ENCODE measurements at regions not wholly inside any gene's neighbourhood (a gene's known extent, or its start where the extent isn't known, plus 50 kb on each side); places are given as distances from the start of the nearest gene placed in this dataset.
"Not testable (repeated sequence)": the region's sequence is repeated elsewhere in the genome, so short reads cannot be mapped to it uniquely, and the experiment has no call there.

DNA sequence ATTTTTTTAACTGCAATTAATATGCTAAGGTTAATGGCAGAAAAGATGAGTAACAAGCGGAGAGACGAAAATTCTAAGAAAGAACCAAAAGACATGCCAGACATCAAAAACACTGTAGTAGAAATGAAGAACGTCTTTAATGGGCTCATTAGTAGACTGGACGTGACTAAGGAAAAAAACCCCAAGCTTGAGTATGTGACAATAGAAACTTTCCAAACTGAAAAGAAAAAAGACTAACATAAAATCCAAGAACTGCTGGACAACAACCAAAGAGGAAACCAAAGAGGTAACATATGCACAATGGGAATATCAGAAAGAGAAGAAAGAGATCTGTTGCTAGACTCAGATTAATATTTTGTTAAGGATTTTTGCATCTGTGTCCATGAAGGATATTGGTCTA, 94.6 kb upstream of the SETMAR start:
- Histone ChIP-seq H3K79me1 (replicated peaks; ENCODE audit: low read length, poor library complexity, severe bottlenecking) (no peaks in the 10 kb centered on the region), H2AK5ac (ENCODE audit: low read length, severe bottlenecking) (no peak overlapping the region), H3K9me3 (ENCODE audit: control insufficient read depth, low read length) (peaks cover 17% of the 10 kb centered on the region), H4K91ac (ENCODE audit: low read length) (no peak overlapping the region), H3K4ac (ENCODE audit: low read depth in 1 of 2, low read length in 2 of 2) (no peak overlapping the region), H3K4me3 (ENCODE audit: insufficient read depth in 1 of 2, low read depth in 1 of 2, low read length in 2 of 2) (no peak overlapping the region), H3K27me3 (ENCODE audit: control insufficient read depth in 1 of 2, insufficient read depth in 1 of 2, low read length in 2 of 2) (no peaks in the 10 kb centered on the region), H2BK5ac (ENCODE audit: low read depth, low read length, poor library complexity, severe bottlenecking) (no peak overlapping the region), H3K4me2 (ENCODE audit: low read length, poor library complexity, severe bottlenecking) (no peak overlapping the region), H3K23ac (ENCODE audit: low read length in 2 of 2) (no peak overlapping the region), H3K18ac (ENCODE audit: low read depth in 1 of 2, low read length in 2 of 2) (no peak overlapping the region), H3K4me1 (ENCODE audit: control insufficient read depth, insufficient read depth, low read depth, low read length) (no peaks in the 10 kb centered on the region), H3K9ac (ENCODE audit: low read length) (no peak overlapping the region), H2BK12ac (ENCODE audit: low read length in 2 of 2) (no peak overlapping the region), H2AFZ (ENCODE audit: low read depth, low read length) (no peak overlapping the region), H3K27ac (ENCODE audit: low read length, poor library complexity, severe bottlenecking) (no peak overlapping the region), H2BK15ac (ENCODE audit: low read depth, poor library complexity, severe bottlenecking) (no peak overlapping the region), H3K36me3 (ENCODE audit: control insufficient read depth in 1 of 2, insufficient read depth in 2 of 2, low read depth in 1 of 2, low read length in 2 of 2) (no peaks in the 10 kb centered on the region), H2BK120ac (ENCODE audit: low read depth, low read length) (no peak overlapping the region), H3K14ac (ENCODE audit: low read length in 2 of 2) (no peak overlapping the region), H4K8ac (ENCODE audit: low read length) (no peak overlapping the region)
- no peak for DNase-seq
- no CpG with 5 or more reads among the region's 4 CpGs for WGBS

GRCh38 chr3:4211610-4212009, 91.6 kb upstream of the SETMAR start:
- 53% methylated on average over 2 of the region's 2 CpGs for WGBS
- no peak overlapping the region for H4K8ac ChIP-seq (ENCODE audit: low read length)
- H3K27me3 ChIP-seq (ENCODE audit: control insufficient read depth in 1 of 2, insufficient read depth in 1 of 2, low read length in 2 of 2) = no peaks in the 10 kb centered on the region
- no peak overlapping the region for H2AK5ac ChIP-seq (ENCODE audit: low read length, severe bottlenecking)
- H3K23ac ChIP-seq (ENCODE audit: low read length in 2 of 2) = no peak overlapping the region
- H3K4me3 ChIP-seq (ENCODE audit: insufficient read depth in 1 of 2, low read depth in 1 of 2, low read length in 2 of 2) = no peak overlapping the region
- no peak overlapping the region for H4K91ac ChIP-seq (ENCODE audit: low read length)
- no peak overlapping the region for H2BK15ac ChIP-seq (ENCODE audit: low read depth, poor library complexity, severe bottlenecking)
- H3K14ac ChIP-seq (ENCODE audit: low read length in 2 of 2) = no peak overlapping the region
- H3K36me3 ChIP-seq (ENCODE audit: control insufficient read depth in 1 of 2, insufficient read depth in 2 of 2, low read depth in 1 of 2, low read length in 2 of 2) = no peaks in the 10 kb centered on the region
- H2BK120ac ChIP-seq (ENCODE audit: low read depth, low read length) = no peak overlapping the region
- no peak for DNase-seq
- no peaks in the 10 kb centered on the region for H3K4me1 ChIP-seq (ENCODE audit: control insufficient read depth, insufficient read depth, low read depth, low read length)
- no peak overlapping the region for H3K9ac ChIP-seq (ENCODE audit: low read length)
- H2BK12ac ChIP-seq (ENCODE audit: low read length in 2 of 2) = no peak overlapping the region
- H3K79me1 ChIP-seq (replicated peaks; ENCODE audit: low read length, poor library complexity, severe bottlenecking) = no peaks in the 10 kb centered on the region
- H3K9me3 ChIP-seq (ENCODE audit: control insufficient read depth, low read length) = peaks cover 9% of the 10 kb centered on the region
- no peak overlapping the region for H2BK5ac ChIP-seq (ENCODE audit: low read depth, low read length, poor library complexity, severe bottlenecking)
- no peak overlapping the region for H3K4ac ChIP-seq (ENCODE audit: low read depth in 1 of 2, low read length in 2 of 2)
- H3K18ac ChIP-seq (ENCODE audit: low read depth in 1 of 2, low read length in 2 of 2) = no peak overlapping the region
- no peak overlapping the region for H3K4me2 ChIP-seq (ENCODE audit: low read length, poor library complexity, severe bottlenecking)
- H3K27ac ChIP-seq (ENCODE audit: low read length, poor library complexity, severe bottlenecking) = no peak overlapping the region
- no peak overlapping the region for H2AFZ ChIP-seq (ENCODE audit: low read depth, low read length)

- H3K4me1 ChIP-seq (ENCODE audit: control insufficient read depth, insufficient read depth, low read depth, low read length); H3K27me3 ChIP-seq (ENCODE audit: control insufficient read depth in 1 of 2, insufficient read depth in 1 of 2, low read length in 2 of 2); H3K27ac ChIP-seq (ENCODE audit: low read length, poor library complexity, severe bottlenecking); H3K9me3 ChIP-seq (ENCODE audit: control insufficient read depth, low read length); H4K91ac ChIP-seq (ENCODE audit: low read length); H2AFZ ChIP-seq (ENCODE audit: low read depth, low read length); H3K4me2 ChIP-seq (ENCODE audit: low read length, poor library complexity, severe bottlenecking); H2BK120ac ChIP-seq (ENCODE audit: low read depth, low read length); H3K79me1 ChIP-seq (replicated peaks; ENCODE audit: low read length, poor library complexity, severe bottlenecking); H3K4ac ChIP-seq (ENCODE audit: low read depth in 1 of 2, low read length in 2 of 2); H2BK12ac ChIP-seq (ENCODE audit: low read length in 2 of 2); H2AK5ac ChIP-seq (ENCODE audit: low read length, severe bottlenecking); H2BK5ac ChIP-seq (ENCODE audit: low read depth, low read length, poor library complexity, severe bottlenecking); H4K8ac ChIP-seq (ENCODE audit: low read length); H3K9ac ChIP-seq (ENCODE audit: low read length); H3K36me3 ChIP-seq (ENCODE audit: control insufficient read depth in 1 of 2, insufficient read depth in 2 of 2, low read depth in 1 of 2, low read length in 2 of 2); DNase-seq; H3K14ac ChIP-seq (ENCODE audit: low read length in 2 of 2); H3K4me3 ChIP-seq (ENCODE audit: insufficient read depth in 1 of 2, low read depth in 1 of 2, low read length in 2 of 2); H3K23ac ChIP-seq (ENCODE audit: low read length in 2 of 2); H3K18ac ChIP-seq (ENCODE audit: low read depth in 1 of 2, low read length in 2 of 2); H2BK15ac ChIP-seq (ENCODE audit: low read depth, poor library complexity, severe bottlenecking): not testable (repeated sequence)
Observed at GRCh38 chr3:4213420-4213819, 89.7 kb upstream of the SETMAR start.

GRCh38 chr3:4216974-4217373, 86.2 kb upstream of the SETMAR start:
- not testable (repeated sequence) for H3K4me1 ChIP-seq (ENCODE audit: control insufficient read depth, insufficient read depth, low read depth, low read length); H3K9ac ChIP-seq (ENCODE audit: low read length); H2BK5ac ChIP-seq (ENCODE audit: low read depth, low read length, poor library complexity, severe bottlenecking); H2BK120ac ChIP-seq (ENCODE audit: low read depth, low read length); H4K91ac ChIP-seq (ENCODE audit: low read length); DNase-seq; H3K27me3 ChIP-seq (ENCODE audit: control insufficient read depth in 1 of 2, insufficient read depth in 1 of 2, low read length in 2 of 2); H4K8ac ChIP-seq (ENCODE audit: low read length); H2BK15ac ChIP-seq (ENCODE audit: low read depth, poor library complexity, severe bottlenecking); H3K36me3 ChIP-seq (ENCODE audit: control insufficient read depth in 1 of 2, insufficient read depth in 2 of 2, low read depth in 1 of 2, low read length in 2 of 2); H2AK5ac ChIP-seq (ENCODE audit: low read length, severe bottlenecking); H3K14ac ChIP-seq (ENCODE audit: low read length in 2 of 2); H3K79me1 ChIP-seq (replicated peaks; ENCODE audit: low read length, poor library complexity, severe bottlenecking); H3K9me3 ChIP-seq (ENCODE audit: control insufficient read depth, low read length); H3K27ac ChIP-seq (ENCODE audit: low read length, poor library complexity, severe bottlenecking); H2AFZ ChIP-seq (ENCODE audit: low read depth, low read length); H3K4me2 ChIP-seq (ENCODE audit: low read length, poor library complexity, severe bottlenecking); H3K23ac ChIP-seq (ENCODE audit: low read length in 2 of 2); H3K4me3 ChIP-seq (ENCODE audit: insufficient read depth in 1 of 2, low read depth in 1 of 2, low read length in 2 of 2); H2BK12ac ChIP-seq (ENCODE audit: low read length in 2 of 2); H3K4ac ChIP-seq (ENCODE audit: low read depth in 1 of 2, low read length in 2 of 2); H3K18ac ChIP-seq (ENCODE audit: low read depth in 1 of 2, low read length in 2 of 2)
- WGBS = 80% methylated on average over 1 of the region's 2 CpGs

All from mesenchymal stem cell (in vitro differentiated cells and primary cell).